MM.1S (cell line): ENCODE measurements at regions not wholly inside any gene's neighbourhood (a gene's known extent, or its start where the extent isn't known, plus 50 kb on each side); places are given as distances from the start of the nearest gene placed in this dataset.

Experiments used
- CTCF ChIP-seq: fragments of 300-600 bp; sonication (generic); IDR thresholded peaks from 2 replicates; pipeline ENCODE4 v1.5.1; 2016; ENCODE audit warnings: antibody characterized with exemption, low read length, mixed read lengths
- EZH2 ChIP-seq: fragments of 300-600 bp; sonication (generic); optimal IDR thresholded peaks from 2 replicates; pipeline ENCODE3; 2017; ENCODE audit warnings: low read depth, mild to moderate bottlenecking, antibody characterized with exemption, low read length, mixed read lengths
- EZH2phosphoT487 ChIP-seq: fragments of 300-600 bp; sonication (generic); IDR thresholded peaks from 2 replicates; pipeline ENCODE4 v1.6.1; 2018; ENCODE audit warnings: antibody characterized with exemption, low read length

GRCh38 chr4:28600958-28601357, 1740.3 kb downstream of the STIM2 start:
- TF ChIP-seq CTCF (no peak), EZH2 (no peak), EZH2phosphoT487 (no peak)
